CD4-positive, alpha-beta T cell treated with Interleukin-17A for 4 hours (primary cell): ENCODE measurements at regions not wholly inside any gene's neighbourhood (a gene's known extent, or its start where the extent isn't known, plus 50 kb on each side); places are given as distances from the start of the nearest gene placed in this dataset.

Experiments used
- DNase-seq: peaks from one replicate; pipeline ENCODE4 v3.0.0-alpha.2; 2020; ENCODE audit warnings: mixed read lengths

- no peak for DNase-seq
Observed at GRCh38 chr1:81430236-81430938, 370.3 kb upstream of the ADGRL2 start.

GRCh38 chr1:81428998-81429397 lies 371.7 kb upstream of the ADGRL2 start:
- no peak for DNase-seq

GRCh38 chr1:81424816-81425215 lies 375.9 kb upstream of the ADGRL2 start:
- DNase-seq, result no peak

GRCh38 chr1:81424061-81424460 lies 376.7 kb upstream of the ADGRL2 start:
- DNase-seq, result no peak

- no peak for DNase-seq
Observed at GRCh38 chr1:81420760-81421159, 380.0 kb upstream of the ADGRL2 start.

- DNase-seq, result no peak
Observed at GRCh38 chr1:81414488-81415015, 386.2 kb upstream of the ADGRL2 start.

- DNase-seq, result no peak
Observed at GRCh38 chr1:81412954-81413353, 387.8 kb upstream of the ADGRL2 start.

GRCh38 chr1:81410941-81411340 lies 389.8 kb upstream of the ADGRL2 start:
- no peak for DNase-seq

- no peak for DNase-seq
Observed at GRCh38 chr1:81410351-81410750, 390.4 kb upstream of the ADGRL2 start.

- DNase-seq, result no peak
Observed at GRCh38 chr1:81409780-81410274, 390.9 kb upstream of the ADGRL2 start.

- no peak for DNase-seq
Observed at GRCh38 chr1:81409262-81409661, 391.5 kb upstream of the ADGRL2 start.

- DNase-seq, result no peak
Observed at GRCh38 chr1:81408419-81408818, 392.3 kb upstream of the ADGRL2 start.

GRCh38 chr1:81407000-81407821 lies 393.5 kb upstream of the ADGRL2 start:
- no peak for DNase-seq

- DNase-seq, result no peak
Observed at GRCh38 chr1:81406292-81406999, 394.3 kb upstream of the ADGRL2 start.

GRCh38 chr1:81398041-81398440 lies 402.7 kb upstream of the ADGRL2 start:
- no peak for DNase-seq

GRCh38 chr1:81392526-81393226 lies 408.1 kb upstream of the ADGRL2 start:
- no peak for DNase-seq

GRCh38 chr1:81391125-81391828 lies 409.5 kb upstream of the ADGRL2 start:
- no peak for DNase-seq

- DNase-seq, result no peak
Observed at GRCh38 chr1:81388435-81388834, 412.3 kb upstream of the ADGRL2 start.

- no peak for DNase-seq
Observed at GRCh38 chr1:81387446-81387845, 413.3 kb upstream of the ADGRL2 start.

- DNase-seq, result no peak
Observed at GRCh38 chr1:81382561-81382960, 418.2 kb upstream of the ADGRL2 start.

- no peak for DNase-seq
Observed at GRCh38 chr1:81381881-81382280, 418.9 kb upstream of the ADGRL2 start.

- no peak for DNase-seq
Observed at GRCh38 chr1:81380436-81380835, 420.3 kb upstream of the ADGRL2 start.
